ENCODE measurements at regions not wholly inside any gene's neighbourhood (a gene's known extent, or its start where the extent isn't known, plus 50 kb on each side); places are given as distances from the start of the nearest gene placed in this dataset.

DNA sequence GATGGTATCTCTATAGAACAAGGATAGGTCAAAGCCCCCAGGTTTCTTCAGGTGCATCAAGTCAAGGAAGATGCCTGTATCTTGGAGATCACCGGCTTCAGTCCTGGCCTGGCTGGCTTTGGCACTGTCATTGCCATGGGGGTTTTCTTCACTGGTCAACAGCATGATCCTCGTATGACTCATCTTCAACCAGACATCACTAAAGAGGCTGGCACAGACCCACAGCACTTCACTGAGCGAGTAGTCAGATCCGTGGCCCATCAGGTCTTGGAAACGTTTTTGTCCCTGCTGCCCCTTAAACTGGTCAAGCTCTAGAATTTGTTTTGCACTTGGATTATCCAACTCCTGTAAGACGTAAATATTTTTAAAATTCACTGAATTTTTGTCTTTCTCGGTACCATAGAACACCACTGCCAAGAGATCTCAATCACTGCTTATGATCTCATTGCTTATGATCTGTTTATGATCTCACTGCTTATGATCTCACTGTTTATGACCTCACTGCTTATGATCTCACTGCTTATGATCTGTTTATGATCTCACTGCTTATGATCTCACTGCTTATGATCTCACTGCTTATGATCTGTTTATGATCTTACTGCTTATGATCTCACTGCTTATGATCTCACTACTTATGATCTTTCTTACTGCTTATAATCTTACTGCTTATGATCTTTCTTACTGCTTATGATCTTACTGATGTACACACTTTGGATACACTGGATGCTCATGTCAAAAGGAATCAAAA lies 135.2 kb downstream of the CYP26A1 start:
- TF ChIP-seq, protein P1, sequence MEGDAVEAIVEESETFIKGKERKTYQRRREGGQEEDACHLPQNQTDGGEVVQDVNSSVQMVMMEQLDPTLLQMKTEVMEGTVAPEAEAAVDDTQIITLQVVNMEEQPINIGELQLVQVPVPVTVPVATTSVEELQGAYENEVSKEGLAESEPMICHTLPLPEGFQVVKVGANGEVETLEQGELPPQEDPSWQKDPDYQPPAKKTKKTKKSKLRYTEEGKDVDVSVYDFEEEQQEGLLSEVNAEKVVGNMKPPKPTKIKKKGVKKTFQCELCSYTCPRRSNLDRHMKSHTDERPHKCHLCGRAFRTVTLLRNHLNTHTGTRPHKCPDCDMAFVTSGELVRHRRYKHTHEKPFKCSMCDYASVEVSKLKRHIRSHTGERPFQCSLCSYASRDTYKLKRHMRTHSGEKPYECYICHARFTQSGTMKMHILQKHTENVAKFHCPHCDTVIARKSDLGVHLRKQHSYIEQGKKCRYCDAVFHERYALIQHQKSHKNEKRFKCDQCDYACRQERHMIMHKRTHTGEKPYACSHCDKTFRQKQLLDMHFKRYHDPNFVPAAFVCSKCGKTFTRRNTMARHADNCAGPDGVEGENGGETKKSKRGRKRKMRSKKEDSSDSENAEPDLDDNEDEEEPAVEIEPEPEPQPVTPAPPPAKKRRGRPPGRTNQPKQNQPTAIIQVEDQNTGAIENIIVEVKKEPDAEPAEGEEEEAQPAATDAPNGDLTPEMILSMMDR (IDR thresholded peaks at IDR 0.05) = no peak
- no peak for TF ChIP-seq POLR2A (IDR thresholded peaks at IDR 0.05)
- no peak for TF ChIP-seq POLR2AphosphoS5 (IDR thresholded peaks at IDR 0.05)

Measured in suprapubic skin (tissue), 4 donors.